Activated CD4-positive, alpha-beta T cell treated with anti-CD3 and anti-CD28 coated beads, Interleukin-2, amount 50 U/mL, for 1 hour (primary cell): ENCODE measurements at regions not wholly inside any gene's neighbourhood (a gene's known extent, or its start where the extent isn't known, plus 50 kb on each side); places are given as distances from the start of the nearest gene placed in this dataset.
A peak's percentile ranks its signal among the peaks of the same experiment; 100 is the strongest.

Experiments
- DNase-seq: peaks from one replicate; pipeline ENCODE4 v3.0.0-alpha.2; 2020

- DNase-seq, result no peak
Measured at GRCh38 chr12:127075981-127076380, 1191.0 kb upstream of the TMEM132C start.

GRCh38 chr12:127077262-127078045 lies 1189.5 kb upstream of the TMEM132C start:
- DNase-seq, result no peak

GRCh38 chr12:127078577-127079350 lies 1188.2 kb upstream of the TMEM132C start:
- no peak for DNase-seq

- DNase-seq, result no peak
Measured at GRCh38 chr12:127079636-127080035, 1187.3 kb upstream of the TMEM132C start.

- DNase-seq, result no peak
Measured at GRCh38 chr12:127081058-127081457, 1185.9 kb upstream of the TMEM132C start.

GRCh38 chr12:127083008-127083949 lies 1183.7 kb upstream of the TMEM132C start:
- no peak for DNase-seq

- no peak for DNase-seq
Measured at GRCh38 chr12:127101076-127101475, 1165.9 kb upstream of the TMEM132C start.

GRCh38 chr12:127106041-127106440 lies 1160.9 kb upstream of the TMEM132C start:
- no peak for DNase-seq

- no peak for DNase-seq
Measured at GRCh38 chr12:127106697-127107096, 1160.3 kb upstream of the TMEM132C start.

- DNase-seq, result no peak
Measured at GRCh38 chr12:127107744-127108143, 1159.2 kb upstream of the TMEM132C start.

GRCh38 chr12:127108360-127109215 lies 1158.4 kb upstream of the TMEM132C start:
- peak; percentile 36 for DNase-seq

GRCh38 chr12:127113945-127114344 lies 1153.0 kb upstream of the TMEM132C start:
- DNase-seq, result no peak

- DNase-seq, result no peak
Measured at GRCh38 chr12:127115468-127116035, 1151.4 kb upstream of the TMEM132C start.

GRCh38 chr12:127118251-127118650 lies 1148.7 kb upstream of the TMEM132C start:
- DNase-seq, result no peak

- DNase-seq, result no peak
Measured at GRCh38 chr12:127119600-127120140, 1147.3 kb upstream of the TMEM132C start.

GRCh38 chr12:127120851-127121250 lies 1146.1 kb upstream of the TMEM132C start:
- DNase-seq, result no peak

GRCh38 chr12:127121494-127122084 lies 1145.4 kb upstream of the TMEM132C start:
- DNase-seq, result no peak

- DNase-seq, result no peak
Measured at GRCh38 chr12:127125607-127126259, 1141.2 kb upstream of the TMEM132C start.

- no peak for DNase-seq
Measured at GRCh38 chr12:127126260-127126628, 1140.7 kb upstream of the TMEM132C start.

- no peak for DNase-seq
Measured at GRCh38 chr12:127127897-127128296, 1139.1 kb upstream of the TMEM132C start.
